HuH-7.5 (cell line): ENCODE measurements at regions not wholly inside any gene's neighbourhood (a gene's known extent, or its start where the extent isn't known, plus 50 kb on each side); places are given as distances from the start of the nearest gene placed in this dataset.
"Not testable (repeated sequence)": the region's sequence is repeated elsewhere in the genome, so short reads cannot be mapped to it uniquely, and the experiment has no call there.

ENCODE experiments used
- DNase-seq: peaks from one replicate; pipeline ENCODE4 v3.0.0; 2011; ENCODE audit warnings: low spot score

GRCh38 chr6:74177506-74177905 is 481.5 kb downstream of the CD109 start:
- no peak for DNase-seq

- not testable (repeated sequence) for DNase-seq
These were observed 474.5 kb downstream of the CD109 start for GRCh38 chr6:74170550-74170949.

- DNase-seq: no peak
These were observed 474.1 kb downstream of the CD109 start for GRCh38 chr6:74170118-74170517.

GRCh38 chr6:74167976-74168375 is 472.0 kb downstream of the CD109 start:
- DNase-seq: no peak

GRCh38 chr6:74167511-74167910 is 471.5 kb downstream of the CD109 start:
- no peak for DNase-seq

GRCh38 chr6:74166849-74167248 is 470.8 kb downstream of the CD109 start:
- no peak for DNase-seq

GRCh38 chr6:74161380-74161779 is 465.4 kb downstream of the CD109 start:
- no peak for DNase-seq

GRCh38 chr6:74152096-74152675 is 456.2 kb downstream of the CD109 start:
- no peak for DNase-seq

GRCh38 chr6:74145931-74146330 is 449.9 kb downstream of the CD109 start:
- no peak for DNase-seq

- no peak for DNase-seq
These were observed 441.9 kb downstream of the CD109 start for GRCh38 chr6:74137911-74138310.

GRCh38 chr6:74134327-74134726 is 438.3 kb downstream of the CD109 start:
- no peak for DNase-seq

- DNase-seq: no peak
These were observed 437.1 kb downstream of the CD109 start for GRCh38 chr6:74133073-74133472.

GRCh38 chr6:74130641-74131040 is 434.6 kb downstream of the CD109 start:
- no peak for DNase-seq

- no peak for DNase-seq
These were observed 432.5 kb downstream of the CD109 start for GRCh38 chr6:74128536-74128935.

- no peak for DNase-seq
These were observed 421.1 kb downstream of the CD109 start for GRCh38 chr6:74117113-74117512.

GRCh38 chr6:74115674-74116073 is 419.7 kb downstream of the CD109 start:
- no peak for DNase-seq

- no peak for DNase-seq
These were observed 418.4 kb downstream of the CD109 start for GRCh38 chr6:74114428-74114827.

GRCh38 chr6:74113901-74114300 is 417.9 kb downstream of the CD109 start:
- DNase-seq: no peak

- DNase-seq: no peak
These were observed 407.4 kb downstream of the CD109 start for GRCh38 chr6:74103417-74103816.

GRCh38 chr6:74100719-74101287 is 404.8 kb downstream of the CD109 start:
- DNase-seq: no peak

- no peak for DNase-seq
These were observed 400.3 kb downstream of the CD109 start for GRCh38 chr6:74096329-74096728.

GRCh38 chr6:74093361-74093760 is 397.4 kb downstream of the CD109 start:
- no peak for DNase-seq

GRCh38 chr6:74091794-74092157 is 395.8 kb downstream of the CD109 start:
- DNase-seq: no peak

GRCh38 chr6:74091136-74091793 is 395.3 kb downstream of the CD109 start:
- peak; percentile 15 for DNase-seq
